HG03460 (cell line): ENCODE measurements at regions not wholly inside any gene's neighbourhood (a gene's known extent, or its start where the extent isn't known, plus 50 kb on each side); places are given as distances from the start of the nearest gene placed in this dataset.

Experiments
- ATAC-seq: cut with Tn5 transposase; IDR thresholded peaks from one replicate; pipeline ENCODE4 v1.9.1; 2021; ENCODE audit not compliant: unreplicated experiment

DNA sequence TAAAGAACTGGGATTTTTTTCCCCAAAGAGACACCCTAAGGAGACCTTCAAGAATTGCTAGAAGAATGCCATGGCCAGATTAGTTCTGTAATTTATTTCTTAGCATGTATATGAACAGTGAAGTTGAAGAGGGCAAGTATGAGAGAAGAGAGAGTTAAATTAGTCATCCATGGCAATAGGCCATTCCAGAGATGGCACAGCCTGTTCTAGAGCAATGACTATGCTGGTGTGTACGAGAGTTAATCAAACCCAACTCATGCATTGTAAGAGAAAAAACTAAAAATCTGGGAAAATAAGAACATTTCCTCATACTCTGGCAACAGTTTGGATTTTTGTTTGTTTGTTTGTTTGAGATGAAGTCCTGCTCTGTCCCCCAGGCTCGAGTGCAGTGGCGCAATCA, 112.1 kb upstream of the PIK3C3 start:
- ATAC-seq, result no peak

DNA sequence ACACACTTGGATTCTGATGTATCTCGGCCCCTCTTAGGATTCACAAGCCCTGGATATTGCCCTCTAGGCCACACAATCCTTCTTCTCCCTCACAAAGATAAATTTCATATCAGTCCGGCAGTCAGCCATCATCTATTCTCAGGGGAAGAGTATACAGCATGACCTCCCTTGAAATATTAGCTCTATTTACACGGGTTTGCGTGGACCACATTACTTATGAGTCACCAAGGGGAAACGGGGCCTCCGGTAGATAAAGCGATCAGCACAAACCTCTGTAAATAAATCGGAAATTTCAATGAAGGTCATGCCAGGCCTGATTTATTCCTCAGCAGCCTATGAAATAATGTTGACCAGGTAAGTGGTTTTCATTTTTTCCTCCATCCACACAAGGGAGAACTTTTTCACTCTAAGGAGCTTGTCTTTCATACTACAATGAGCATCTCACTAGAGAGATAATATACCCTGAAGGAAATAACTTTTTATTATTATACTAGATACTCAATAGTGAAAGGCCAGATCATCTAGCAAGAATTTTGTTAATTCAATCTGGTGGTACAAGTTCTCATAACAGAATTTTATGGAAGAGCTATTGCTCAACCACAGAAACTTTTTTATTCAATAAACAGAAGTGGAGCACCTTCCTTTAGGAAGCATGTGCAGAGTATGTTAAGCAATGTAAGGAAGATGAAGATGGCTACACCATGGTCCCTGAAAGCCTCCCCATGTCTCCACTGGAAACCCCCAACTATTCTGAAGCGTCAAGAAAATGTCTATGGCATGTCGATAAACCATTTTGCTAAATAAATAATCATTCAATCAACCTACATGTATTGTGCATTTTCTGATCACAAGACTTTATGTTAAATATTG, 125.2 kb upstream of the PIK3C3 start:
- no peak for ATAC-seq

DNA sequence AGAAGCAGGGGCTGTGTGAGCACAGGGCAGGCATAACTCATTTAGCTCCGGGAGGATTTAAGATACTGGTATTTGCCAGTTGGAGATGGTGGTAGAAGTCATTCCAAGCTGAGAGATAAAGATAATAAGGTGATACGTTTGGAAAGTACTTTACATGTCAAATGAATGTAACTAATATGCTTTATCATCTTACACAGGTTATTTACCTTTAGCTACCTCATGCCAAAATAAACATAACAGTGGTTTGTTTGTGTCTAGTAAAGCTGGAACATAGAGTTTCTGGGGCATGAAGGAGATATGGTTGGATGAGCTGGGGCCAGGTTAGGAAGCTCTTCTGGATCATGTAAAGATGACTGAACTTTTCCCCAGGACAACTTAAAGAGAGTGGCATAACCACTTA, 126.9 kb upstream of the PIK3C3 start:
- ATAC-seq, result no peak

DNA sequence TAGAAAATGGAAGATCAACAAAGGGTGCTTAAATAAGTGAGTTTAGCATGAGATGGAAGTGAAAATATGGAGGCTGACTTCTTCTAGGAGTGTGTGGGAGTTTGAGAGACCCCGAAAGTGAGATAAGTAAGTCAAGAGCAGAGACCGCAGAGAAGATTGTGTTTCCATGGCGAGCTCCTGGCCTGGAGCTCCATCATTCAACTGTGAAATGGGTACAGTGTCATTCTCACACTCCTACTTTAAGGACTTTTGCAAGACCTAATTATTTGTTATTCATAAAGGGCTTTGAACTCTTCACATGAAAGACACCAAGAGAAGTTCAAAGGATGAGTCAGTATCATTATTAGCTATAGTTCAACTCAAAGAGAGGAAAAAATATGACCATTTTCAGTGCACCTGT, 134.2 kb upstream of the PIK3C3 start:
- no peak for ATAC-seq

DNA sequence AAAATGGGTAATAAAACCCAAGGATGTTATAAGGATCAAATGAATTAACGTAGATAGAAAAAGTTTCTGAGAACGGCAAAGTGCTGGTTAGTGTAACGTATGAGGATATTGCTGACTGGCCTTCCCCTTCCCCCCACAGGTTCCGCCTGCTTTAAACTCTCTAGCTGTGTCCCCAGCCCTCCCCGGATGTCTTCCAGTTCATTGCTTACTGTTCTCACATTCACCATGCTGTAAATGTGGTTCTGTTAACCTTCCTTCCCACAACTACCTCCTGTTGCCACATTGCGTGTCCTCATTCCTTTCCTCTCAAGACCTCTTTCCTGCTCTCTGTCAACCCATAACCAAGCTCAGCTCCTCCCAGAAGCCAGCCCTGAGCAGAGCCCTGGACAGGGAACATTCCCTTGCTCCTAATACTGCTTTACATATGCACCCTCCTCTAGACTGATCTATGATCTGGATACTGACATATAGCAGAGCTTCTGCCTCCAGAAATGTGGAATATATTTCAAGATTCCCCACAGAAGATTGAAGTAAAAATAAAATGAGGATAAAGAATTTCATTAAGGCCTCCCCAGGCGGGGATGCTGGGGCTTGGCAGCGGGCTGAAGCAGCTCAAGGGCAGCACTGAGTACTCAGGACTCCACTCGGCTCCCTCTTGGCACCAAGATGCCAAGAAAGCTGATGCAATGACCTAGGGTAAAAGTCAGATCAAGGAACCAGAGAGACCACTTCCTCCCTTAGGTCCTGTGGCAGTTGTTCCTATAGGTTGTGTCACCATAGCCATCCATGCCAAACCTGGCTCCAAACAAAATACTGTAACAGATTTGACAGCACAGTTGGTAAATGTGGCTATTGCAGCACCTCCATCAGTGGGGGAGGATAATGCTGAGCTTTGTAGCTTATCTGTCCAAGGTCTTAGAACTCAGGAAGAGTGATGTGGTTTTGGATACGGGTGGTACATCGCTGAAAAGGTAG, 136.4 kb upstream of the PIK3C3 start:
- ATAC-seq, result no peak

DNA sequence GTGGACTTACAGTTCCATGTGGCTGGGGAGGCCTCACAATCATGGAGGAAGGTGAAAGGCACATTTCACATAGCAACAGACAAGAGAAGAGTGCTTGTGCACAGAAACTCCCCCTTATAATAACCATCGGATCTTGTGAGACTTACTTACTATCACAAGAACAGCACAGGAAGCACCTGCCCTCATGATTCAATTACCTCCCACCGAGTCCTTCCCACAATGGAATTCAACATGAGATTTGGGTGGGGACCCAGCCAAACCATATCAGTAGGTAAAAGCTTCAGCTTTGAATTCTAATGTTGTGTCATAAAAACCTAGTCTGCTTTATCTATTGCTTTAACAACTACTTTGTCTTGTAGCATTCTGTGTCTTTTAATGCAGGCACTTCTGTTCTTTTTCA, 140.4 kb upstream of the PIK3C3 start:
- no peak for ATAC-seq

DNA sequence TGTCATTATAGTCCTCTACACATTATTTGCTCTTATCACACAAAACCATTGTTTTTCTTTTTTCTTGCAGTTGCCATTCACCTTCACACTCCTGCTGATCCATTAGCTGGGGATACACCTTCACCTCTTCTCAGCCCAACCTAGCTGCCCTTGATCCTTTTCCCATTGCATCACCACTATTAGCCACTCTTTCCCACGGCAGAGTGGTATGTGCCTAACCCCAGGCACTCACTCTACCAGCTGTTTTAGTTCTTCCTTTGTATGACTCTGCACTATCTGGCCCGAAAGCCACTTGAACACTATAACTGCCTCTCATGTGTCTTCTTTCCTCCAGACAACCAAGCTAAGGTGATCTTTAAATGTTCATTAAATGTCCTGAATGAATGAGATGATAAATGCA, 145.4 kb upstream of the PIK3C3 start:
- no peak for ATAC-seq

DNA sequence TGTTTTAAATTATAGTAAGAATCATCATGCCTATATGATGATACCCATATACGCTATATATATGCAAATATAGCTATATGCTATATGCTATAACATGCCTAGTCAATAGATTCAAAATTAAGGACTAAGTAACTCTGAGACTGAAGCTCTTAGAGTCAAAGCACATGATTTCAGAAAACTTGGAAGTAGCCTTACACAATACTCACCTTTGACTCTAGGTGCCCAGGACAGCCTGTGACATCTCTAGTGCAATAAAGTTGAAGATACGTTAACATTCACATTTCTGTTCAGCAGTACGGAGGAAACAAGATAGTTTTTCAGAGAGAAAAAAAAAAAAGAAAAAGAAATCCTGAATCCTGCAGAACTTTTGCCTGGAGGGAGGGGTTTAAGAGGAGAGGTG, 149.7 kb upstream of the PIK3C3 start:
- no peak for ATAC-seq

DNA sequence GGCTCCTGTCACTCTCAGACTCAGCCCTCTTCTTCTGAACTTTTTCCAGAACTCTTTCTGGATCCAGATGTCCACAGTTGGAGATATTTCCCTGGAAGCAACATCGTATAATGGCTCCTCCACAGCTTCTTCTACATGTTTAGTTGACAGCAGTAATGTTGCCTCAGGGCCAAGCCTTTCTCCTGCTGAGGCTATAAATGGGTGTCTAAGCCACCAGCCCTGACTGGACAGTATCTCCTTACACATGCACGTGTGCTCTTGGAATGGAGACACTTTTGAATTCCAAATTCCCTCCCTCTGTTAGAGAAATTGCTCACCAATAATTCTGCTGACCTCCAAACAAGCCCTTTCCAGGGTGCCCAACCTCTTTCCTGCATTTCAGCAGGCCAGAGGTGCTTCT, 156.2 kb upstream of the PIK3C3 start:
- no peak for ATAC-seq

DNA sequence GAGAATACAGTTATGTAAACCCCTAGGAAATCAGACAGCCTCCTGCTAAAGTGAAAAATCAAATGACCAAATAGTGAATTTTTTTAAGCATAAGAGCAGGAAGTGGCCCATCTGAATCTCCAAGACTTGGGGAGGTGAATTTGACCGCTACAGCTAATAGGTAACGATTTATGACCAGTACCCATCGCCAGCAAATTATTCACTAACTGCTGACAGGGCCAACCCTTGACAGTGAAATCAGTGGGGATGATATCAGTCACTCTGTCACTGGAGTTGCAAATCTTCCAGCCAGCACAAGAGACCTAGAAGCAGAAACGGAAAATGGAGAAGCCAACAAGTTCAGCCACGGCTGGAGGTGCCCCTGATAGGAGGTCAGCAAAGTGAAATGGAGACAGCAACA, 164.3 kb upstream of the PIK3C3 start:
- ATAC-seq, result no peak

DNA sequence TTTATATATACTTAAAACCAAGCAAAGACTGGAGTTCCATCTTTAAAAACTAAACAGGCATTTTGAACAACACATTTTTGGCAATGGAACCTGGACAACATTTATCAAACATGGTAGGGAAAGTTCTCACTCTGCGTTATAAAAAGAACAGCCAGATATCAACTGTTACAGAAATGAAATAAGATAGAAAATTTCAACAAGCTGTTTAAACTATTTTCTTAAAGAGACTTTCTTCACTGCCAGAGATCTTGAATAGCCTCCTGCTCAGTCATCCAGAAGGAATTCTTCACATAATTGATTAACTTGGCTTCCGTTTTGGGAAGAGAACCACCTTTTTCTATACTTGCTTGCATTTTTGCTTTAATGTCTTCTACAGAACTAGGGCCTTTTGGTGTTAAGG, 166.0 kb upstream of the PIK3C3 start:
- ATAC-seq, result no peak

DNA sequence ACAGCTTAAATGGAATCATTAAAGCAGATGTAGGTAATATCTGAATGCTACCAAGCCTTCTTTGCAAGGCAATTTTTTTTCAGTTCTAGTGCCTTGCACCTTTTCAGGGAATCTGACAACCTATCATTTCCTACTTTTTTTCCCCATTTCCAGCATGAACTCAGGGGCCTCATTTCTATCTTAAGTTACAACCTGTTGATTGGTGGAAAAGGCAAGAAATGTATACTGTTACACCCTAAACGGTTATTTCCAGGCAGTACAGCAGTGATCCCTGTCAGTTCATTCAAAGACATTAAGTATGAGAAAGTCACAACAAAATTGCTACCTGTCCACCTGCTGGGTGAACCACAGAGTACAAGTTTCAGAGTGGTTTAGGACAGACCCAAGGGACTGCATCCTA, 171.2 kb upstream of the PIK3C3 start:
- no peak for ATAC-seq

DNA sequence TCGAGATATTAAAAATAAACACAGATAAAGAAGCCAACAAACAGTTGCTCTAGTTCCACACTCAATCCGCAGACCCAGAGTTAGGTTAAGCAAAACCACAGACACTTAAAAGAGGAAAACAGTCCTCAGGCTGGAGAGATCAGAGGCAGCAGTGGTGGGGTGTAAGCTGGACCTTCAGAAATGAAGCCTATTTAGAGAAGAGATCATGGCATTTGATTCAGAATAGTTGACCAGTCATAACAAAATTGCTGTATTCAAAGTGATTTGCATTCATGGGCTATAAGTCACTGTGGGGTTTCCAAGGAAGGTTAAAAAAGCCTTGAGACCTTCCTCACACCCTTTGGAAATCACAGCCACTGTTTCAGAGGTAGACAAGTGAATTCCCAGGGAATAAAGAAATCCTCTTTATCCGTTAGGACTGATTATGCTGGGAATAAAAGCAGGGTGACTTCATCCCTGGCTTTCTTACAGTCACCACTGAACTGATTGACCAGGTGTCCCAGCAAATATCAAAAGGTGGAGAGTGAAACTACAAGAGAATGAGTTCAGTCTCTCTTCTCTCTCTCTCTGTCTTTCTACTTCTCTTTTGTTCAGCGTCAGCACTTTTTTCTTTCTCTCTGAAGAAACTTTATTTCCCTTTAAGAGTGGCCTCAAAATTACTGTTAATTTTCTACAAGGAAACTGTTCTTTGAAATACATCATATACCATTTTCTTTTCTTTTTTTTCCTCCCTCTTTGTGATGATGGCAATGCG, 171.8 kb upstream of the PIK3C3 start:
- ATAC-seq, result no peak

DNA sequence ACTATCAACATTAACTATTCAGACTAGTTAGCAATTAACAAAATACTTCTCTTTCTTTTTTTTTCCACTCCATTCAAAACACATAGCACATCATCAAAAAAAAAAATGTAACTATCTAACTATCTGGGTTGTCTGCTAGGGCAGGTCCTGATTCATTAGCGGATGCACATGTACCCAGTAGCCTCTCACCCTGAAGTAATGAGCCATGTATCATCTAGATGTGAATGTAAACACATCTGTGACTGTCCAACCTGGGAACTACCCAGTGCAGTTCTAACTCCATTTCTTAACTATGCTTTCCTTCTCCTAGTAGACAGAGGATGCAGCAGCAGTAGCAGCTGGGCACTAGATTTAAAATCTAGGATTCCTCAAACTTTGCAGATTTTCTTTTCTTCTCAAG, 183.1 kb upstream of the PIK3C3 start:
- no peak for ATAC-seq

DNA sequence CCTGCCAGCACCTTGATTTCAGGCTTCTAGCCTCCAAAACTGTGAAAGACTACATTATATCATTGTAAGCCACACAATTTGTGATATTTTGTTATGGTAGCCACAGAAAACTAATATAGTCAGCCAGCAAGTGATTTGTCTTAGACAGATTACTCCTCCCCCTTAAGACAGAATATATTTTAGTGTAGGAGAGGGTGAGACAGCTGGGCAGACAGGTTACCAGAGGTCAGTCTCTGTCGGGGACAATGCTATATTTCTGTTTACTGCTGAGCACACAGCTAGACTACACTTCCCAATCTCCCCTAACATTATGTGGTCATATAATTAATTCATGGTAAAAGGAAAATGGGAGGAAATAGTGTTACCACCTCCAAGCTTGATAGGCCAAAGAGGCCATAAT, 185.8 kb upstream of the PIK3C3 start:
- no peak for ATAC-seq

DNA sequence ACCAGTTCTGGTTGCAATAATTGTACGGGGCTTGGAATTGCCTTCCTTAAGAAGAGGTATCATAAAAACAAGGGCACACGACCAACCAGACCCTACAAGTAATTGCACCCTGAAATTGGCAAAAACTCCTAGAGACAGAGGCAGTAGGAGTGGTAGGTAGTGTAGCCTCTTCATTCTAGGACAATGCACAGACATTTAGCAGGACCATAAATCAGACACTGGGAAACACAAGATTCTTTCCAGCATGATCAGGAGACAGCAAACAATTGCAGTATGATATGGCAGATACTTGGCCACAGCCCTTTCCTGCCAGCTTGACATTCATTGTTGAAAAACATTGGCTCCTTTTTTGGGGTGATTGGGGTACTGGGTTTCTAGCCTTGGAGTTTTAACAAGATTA, 186.6 kb upstream of the PIK3C3 start:
- ATAC-seq, result no peak

DNA sequence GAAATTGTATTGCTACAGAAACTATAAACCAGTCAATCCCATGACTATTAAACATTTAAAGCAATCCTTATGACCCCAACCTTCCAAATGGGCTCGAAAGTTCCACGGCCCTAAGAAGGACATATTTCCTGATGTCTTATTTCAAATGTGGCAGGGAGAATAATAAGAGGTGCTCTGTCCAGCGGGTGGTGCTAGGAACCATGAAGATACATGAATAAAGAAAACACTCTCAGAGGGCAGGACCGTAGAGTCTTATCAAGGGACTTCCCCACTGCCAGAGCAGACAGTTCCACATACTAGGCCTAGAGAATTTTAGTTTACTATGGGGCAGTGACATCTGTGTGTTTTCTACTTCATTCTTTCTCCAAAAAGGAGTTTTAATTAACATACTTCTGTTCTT, 187.1 kb upstream of the PIK3C3 start:
- ATAC-seq, result no peak

DNA sequence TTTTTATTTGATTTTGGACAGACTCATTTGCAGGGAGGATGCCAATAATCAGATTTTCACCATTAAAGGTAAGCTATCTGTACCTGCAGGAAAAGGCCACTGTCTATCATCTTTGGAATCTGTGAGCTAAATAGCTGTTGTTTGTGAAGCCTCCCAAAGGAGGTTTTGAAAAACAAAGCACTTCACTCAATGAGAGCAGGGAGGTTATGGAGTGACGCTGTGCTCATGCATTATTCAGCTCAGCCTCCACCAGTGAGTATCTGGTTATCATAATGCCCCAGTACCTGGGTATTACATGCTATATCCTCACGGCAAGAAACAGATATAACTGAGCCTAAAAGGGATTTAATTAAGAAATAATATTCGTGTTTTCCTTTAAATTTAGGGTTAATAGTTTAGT, 189.6 kb upstream of the PIK3C3 start:
- ATAC-seq, result no peak

DNA sequence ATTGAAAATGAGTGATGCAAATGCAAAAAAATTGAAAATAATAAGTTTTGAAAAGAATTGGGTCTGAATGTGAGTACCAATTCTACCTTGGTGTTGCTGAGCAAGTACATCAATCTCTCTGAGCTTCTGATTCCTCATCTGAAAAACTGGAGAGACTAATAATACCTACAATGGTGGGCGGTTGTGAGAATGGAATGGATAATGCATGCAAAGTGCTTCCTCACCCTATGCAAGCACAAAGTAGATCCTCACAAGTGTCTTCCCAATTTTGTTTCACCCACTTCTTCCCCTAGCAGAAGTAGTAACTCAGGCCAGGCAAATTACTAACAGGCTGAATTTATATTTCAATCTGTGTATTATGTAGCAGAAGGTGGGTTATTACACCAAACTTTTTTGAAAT, 191.7 kb upstream of the PIK3C3 start:
- ATAC-seq, result no peak

DNA sequence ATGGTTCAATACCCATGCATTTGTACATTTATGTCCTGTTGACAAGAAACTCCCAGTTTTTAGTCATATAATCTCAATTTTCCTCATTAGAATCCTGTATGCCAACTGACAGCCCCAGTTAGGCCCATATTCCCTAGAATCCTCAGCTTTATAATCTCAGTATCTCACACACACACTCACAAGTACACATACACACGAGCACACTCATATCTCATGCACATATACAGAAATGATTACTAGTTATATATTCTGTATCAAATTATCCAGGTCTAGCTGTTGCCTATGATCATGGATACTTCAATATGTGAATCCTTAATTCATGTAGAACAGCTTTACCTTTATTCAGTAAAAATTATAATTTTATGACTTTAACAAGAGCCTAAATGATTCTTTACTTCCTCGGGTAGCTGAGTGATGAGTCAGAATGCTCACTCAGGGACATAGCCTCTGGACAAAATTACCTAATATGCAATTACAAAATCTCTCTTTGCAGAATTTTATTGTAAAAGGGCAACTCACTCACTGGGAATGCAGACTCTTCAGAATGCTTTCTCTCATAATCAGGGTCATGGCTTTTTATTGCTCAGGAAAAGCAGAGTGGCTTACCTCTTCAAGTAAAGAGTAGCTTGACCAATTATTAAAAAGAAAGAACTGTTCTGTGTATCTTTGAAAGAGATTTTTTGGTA, 193.6 kb upstream of the PIK3C3 start:
- no peak for ATAC-seq

DNA sequence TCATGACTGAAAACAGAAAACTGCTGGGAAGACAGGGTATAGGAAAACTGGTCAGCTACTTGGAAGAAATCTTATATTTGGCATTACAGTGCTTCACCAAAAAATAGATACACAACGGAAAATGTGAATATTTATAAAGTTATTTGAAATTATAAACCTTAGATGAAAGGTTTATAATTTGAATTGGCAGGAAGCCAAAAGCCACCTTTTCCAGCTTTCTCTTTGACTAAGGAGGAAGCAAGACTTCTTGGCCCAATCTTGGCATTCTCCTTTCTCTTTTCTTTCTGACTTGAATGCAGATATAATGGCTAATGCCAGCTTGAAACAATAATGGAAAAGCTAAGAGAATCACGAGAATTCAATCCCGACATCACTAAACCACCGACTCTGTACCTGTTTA, 196.5 kb upstream of the PIK3C3 start:
- no peak for ATAC-seq
